Lower leg skin (tissue), 3 donors: ENCODE measurements at regions not wholly inside any gene's neighbourhood (a gene's known extent, or its start where the extent isn't known, plus 50 kb on each side); places are given as distances from the start of the nearest gene placed in this dataset.

ENCODE experiments used
- CTCF ChIP-seq, 3 donors: fragments of 450-650 bp; IDR thresholded peaks; one replicate each; pipeline ENCODE4 v1.5.1; 2016; ENCODE audit warnings: antibody characterized with exemption in 3 of 3, mild to moderate bottlenecking in 3 of 3, moderate library complexity in 2 of 3
- POLR2A ChIP-seq, 2 donors: fragments of 450-650 bp; IDR thresholded peaks; one replicate each; pipeline ENCODE4 v1.6.1; 2016 to 2017; ENCODE audit warnings: antibody characterized with exemption in 2 of 2, mild to moderate bottlenecking in 1 of 2, moderate library complexity in 1 of 2

DNA sequence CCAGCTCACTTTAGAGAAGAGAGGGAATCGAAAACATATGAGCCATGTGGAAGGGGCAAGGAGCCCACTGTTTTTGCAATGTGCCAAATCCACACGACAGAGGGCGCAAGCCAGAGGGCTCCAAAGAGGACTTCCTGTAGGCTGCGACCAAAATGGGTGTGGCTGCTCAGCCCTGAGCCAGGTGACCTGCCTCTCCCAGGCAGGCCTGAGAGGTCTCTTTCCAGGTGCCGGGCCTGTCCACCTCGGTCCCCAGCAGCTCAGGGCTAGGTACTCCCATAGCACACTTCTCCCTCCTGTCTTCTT lies 153.8 kb downstream of the TTC32 start:
- TF ChIP-seq POLR2A (IDR thresholded peaks at IDR 0.05) (no peak), CTCF (IDR thresholded peaks at IDR 0.05) (no peak)
